OCI-LY7 (cell line): ENCODE measurements at regions not wholly inside any gene's neighbourhood (a gene's known extent, or its start where the extent isn't known, plus 50 kb on each side); places are given as distances from the start of the nearest gene placed in this dataset.

Experiments
- EZH2phosphoT487 ChIP-seq: fragments of 200-600 bp; sonication (generic); IDR thresholded peaks from 2 replicates; pipeline ENCODE4 v1.6.1; 2018; ENCODE audit warnings: low read depth, borderline replicate concordance, mild to moderate bottlenecking, mixed run types, antibody characterized with exemption, low read length, moderate library complexity, mixed read lengths
- TF ChIP-seq, protein P1 (sequence below): fragments of 200-600 bp; sonication (generic); conservative IDR thresholded peaks from 2 replicates; pipeline ENCODE4 v1.5.1; 2014; ENCODE audit warnings: mild to moderate bottlenecking, antibody characterized with exemption, low read length, moderate library complexity, mixed read lengths

DNA sequence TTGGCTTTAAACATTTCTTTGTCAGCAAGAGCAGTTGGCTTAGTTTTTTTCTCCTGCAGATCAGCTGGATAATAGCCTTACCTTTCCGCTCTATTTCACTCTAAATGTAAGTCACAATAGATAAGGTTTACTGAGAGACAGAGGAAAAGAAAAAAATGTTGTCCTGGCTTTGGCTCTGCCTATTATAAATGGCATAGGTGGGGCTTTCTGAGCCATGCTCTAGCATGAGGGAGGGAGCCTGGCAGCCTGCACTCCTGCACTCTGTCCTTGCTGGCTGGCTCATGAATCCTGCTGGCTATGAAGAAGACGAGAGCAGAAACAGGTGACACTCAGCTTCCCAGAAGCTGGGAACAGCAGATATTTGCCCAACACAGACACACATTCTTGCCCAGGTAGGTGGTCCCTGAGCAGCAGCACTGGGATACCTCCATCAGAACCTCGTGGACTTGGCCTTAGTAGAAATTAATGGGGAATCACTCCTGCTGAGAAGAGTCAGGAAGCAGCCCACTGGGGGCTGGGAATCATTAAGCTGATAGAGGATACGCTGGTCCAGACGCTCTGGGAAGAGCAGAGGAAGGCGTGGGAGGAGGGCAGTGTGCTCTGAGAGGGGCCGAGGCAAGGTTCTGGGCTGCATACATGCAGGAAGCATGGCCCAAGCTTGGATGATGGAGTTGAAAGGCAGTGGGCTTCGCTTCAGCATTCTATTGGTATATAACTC, 514.4 kb upstream of the HS6ST1 start:
- TF ChIP-seq, protein P1, sequence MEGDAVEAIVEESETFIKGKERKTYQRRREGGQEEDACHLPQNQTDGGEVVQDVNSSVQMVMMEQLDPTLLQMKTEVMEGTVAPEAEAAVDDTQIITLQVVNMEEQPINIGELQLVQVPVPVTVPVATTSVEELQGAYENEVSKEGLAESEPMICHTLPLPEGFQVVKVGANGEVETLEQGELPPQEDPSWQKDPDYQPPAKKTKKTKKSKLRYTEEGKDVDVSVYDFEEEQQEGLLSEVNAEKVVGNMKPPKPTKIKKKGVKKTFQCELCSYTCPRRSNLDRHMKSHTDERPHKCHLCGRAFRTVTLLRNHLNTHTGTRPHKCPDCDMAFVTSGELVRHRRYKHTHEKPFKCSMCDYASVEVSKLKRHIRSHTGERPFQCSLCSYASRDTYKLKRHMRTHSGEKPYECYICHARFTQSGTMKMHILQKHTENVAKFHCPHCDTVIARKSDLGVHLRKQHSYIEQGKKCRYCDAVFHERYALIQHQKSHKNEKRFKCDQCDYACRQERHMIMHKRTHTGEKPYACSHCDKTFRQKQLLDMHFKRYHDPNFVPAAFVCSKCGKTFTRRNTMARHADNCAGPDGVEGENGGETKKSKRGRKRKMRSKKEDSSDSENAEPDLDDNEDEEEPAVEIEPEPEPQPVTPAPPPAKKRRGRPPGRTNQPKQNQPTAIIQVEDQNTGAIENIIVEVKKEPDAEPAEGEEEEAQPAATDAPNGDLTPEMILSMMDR, result no peak
- no peak for TF ChIP-seq EZH2phosphoT487
